Esophagus squamous epithelium (tissue), 5 donors: ENCODE measurements at regions not wholly inside any gene's neighbourhood (a gene's known extent, or its start where the extent isn't known, plus 50 kb on each side); places are given as distances from the start of the nearest gene placed in this dataset.

Source experiments
- DNase-seq: peaks from one replicate; lab custom pipeline; 2025; lab: John Stamatoyannopoulos, UW
- H3K27ac ChIP-seq, 4 donors: fragments of 200-600 bp; sonication (generic); one replicate each; pipeline ENCODE4 v1.5.1; 2016 to 2019; ENCODE audit warnings: mild to moderate bottlenecking in 1 of 4
- H3K27me3 ChIP-seq, 4 donors: fragments of 200-600 bp; sonication (generic); 1 replicate in 3 of 4; 2 replicates in 1 of 4; pipeline versions ENCODE4 v1.5.1 to v1.6.0; 2017 to 2021; ENCODE audit warnings: antibody characterized with exemption in 1 of 4
- H3K36me3 ChIP-seq, 3 donors: fragments of 200-600 bp; sonication (generic); one replicate each; pipeline ENCODE4 v1.5.1; 2016 to 2019
- H3K4me1 ChIP-seq, 3 donors: fragments of 200-600 bp; sonication (generic); one replicate each; pipeline ENCODE4 v1.5.1; 2017 to 2019
- H3K4me3 ChIP-seq, 4 donors: fragments of 200-600 bp; sonication (generic); 1 replicate in 3 of 4; 2 replicates in 1 of 4; pipeline ENCODE4 v1.5.1; 2016 to 2019; ENCODE audit warnings: mild to moderate bottlenecking in 2 of 4, moderate library complexity in 1 of 4
- H3K9me3 ChIP-seq, 3 donors: fragments of 200-600 bp; sonication (generic); one replicate each; pipeline ENCODE4 v1.5.1; 2016 to 2019
- POLR2A ChIP-seq, 4 donors: fragments of 450-650 bp; IDR thresholded peaks; one replicate each; pipeline ENCODE4 v1.6.1; 2017; ENCODE audit warnings: antibody characterized with exemption in 4 of 4, mild to moderate bottlenecking in 4 of 4, moderate library complexity in 3 of 4
- WGBS, 2 donors: methylation state at CpG; one replicate each; pipeline ENCODE4 v1.1.5; 2018; 5-methylcytosine and 5-hydroxymethylcytosine counted together
- intact Hi-C: fragments of 100-400 bp; cut with DNase I; formaldehyde crosslinking; loops from one replicate; pipeline ENCODE4 v1.15.0; 2022
- TF ChIP-seq, protein P1 (sequence below), 6 experiments: fragments of 450-650 bp in 4 of 6; fragments of 200-600 bp in 2 of 6; sonication (generic) in 2 of 6; IDR thresholded peaks; one replicate each; pipeline ENCODE4 v1.5.1; 2016 to 2019; ENCODE audit warnings: antibody characterized with exemption in 6 of 6, mild to moderate bottlenecking in 4 of 6, moderate library complexity in 4 of 6
- donor health status: DM: yes; HTN: yes; CAD: no.

- no peak for DNase-seq
- H3K4me3 ChIP-seq: no peak overlapping the region
- no peak overlapping the region for H3K27ac ChIP-seq
- TF ChIP-seq, protein P1, sequence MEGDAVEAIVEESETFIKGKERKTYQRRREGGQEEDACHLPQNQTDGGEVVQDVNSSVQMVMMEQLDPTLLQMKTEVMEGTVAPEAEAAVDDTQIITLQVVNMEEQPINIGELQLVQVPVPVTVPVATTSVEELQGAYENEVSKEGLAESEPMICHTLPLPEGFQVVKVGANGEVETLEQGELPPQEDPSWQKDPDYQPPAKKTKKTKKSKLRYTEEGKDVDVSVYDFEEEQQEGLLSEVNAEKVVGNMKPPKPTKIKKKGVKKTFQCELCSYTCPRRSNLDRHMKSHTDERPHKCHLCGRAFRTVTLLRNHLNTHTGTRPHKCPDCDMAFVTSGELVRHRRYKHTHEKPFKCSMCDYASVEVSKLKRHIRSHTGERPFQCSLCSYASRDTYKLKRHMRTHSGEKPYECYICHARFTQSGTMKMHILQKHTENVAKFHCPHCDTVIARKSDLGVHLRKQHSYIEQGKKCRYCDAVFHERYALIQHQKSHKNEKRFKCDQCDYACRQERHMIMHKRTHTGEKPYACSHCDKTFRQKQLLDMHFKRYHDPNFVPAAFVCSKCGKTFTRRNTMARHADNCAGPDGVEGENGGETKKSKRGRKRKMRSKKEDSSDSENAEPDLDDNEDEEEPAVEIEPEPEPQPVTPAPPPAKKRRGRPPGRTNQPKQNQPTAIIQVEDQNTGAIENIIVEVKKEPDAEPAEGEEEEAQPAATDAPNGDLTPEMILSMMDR (IDR thresholded peaks at IDR 0.05): no peak
- H3K36me3 ChIP-seq: no peaks in the 10 kb centered on the region
- H3K4me1 ChIP-seq: no peaks in the 10 kb centered on the region
- intact Hi-C loops: no loop called here
- WGBS, 2 donors: 70 to 72% methylated on average over 2 of the region's 2 CpGs
- H3K27me3 ChIP-seq: peaks cover 0 to 41% (median 0%) of the 10 kb centered on the region in 4 donors
- H3K9me3 ChIP-seq: no peaks in the 10 kb centered on the region
These were observed 457.2 kb downstream of the AJAP1 start for GRCh38 chr1:5111581-5111980.

DNA sequence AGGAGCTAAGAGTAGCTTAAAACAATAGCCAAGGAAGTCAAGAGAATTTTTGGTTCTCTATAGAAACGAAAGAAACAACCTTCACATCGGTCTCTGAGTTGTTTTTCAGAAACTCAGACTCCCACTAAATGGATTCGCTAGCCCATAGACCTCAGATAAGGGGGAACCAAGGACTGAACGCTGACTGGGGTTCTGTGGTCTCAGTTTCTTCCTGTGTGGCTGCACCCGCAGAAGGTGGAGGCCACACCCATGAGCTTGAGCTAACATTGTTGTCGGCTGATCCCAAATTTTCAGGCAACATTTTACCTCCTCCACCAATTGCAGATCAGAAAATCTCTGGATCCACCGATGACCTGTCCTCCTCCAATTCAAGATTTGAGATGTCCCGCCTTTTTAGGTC, 456.1 kb downstream of the AJAP1 start:
- Histone ChIP-seq H3K4me3 (no peak overlapping the region), H3K4me1 (no peaks in the 10 kb centered on the region)

GRCh38 chr1:5109633-5110032, 455.2 kb downstream of the AJAP1 start:
- Histone ChIP-seq H3K4me1 (no peaks in the 10 kb centered on the region), H3K27ac (no peak overlapping the region), H3K4me3 (no peak overlapping the region), H3K27me3 (peaks cover 0 to 45% (median 0%) of the 10 kb centered on the region in 4 donors), H3K9me3 (no peaks in the 10 kb centered on the region), H3K36me3 (no peaks in the 10 kb centered on the region)
- intact Hi-C loops: no loop called here
- 61 to 72% methylated on average over 11 of the region's 11 CpGs for WGBS, 2 donors
- DNase-seq: no peak
- no peak for TF ChIP-seq POLR2A (IDR thresholded peaks at IDR 0.05)
- TF ChIP-seq, protein P1 (IDR thresholded peaks at IDR 0.05): no peak

More for the DNA sequence above, 456.1 kb downstream of the AJAP1 start:
- no peak for DNase-seq
- 61 to 75% methylated on average over 8 of the region's 8 CpGs for WGBS, 2 donors
- intact Hi-C loops: no loop called here
- Histone ChIP-seq H3K36me3 (no peaks in the 10 kb centered on the region), H3K27me3 (peaks cover 0 to 41% (median 0%) of the 10 kb centered on the region in 4 donors), H3K9me3 (no peaks in the 10 kb centered on the region), H3K27ac (no peak overlapping the region)
- TF ChIP-seq, protein P1 (IDR thresholded peaks at IDR 0.05): no peak
- no peak for TF ChIP-seq POLR2A (IDR thresholded peaks at IDR 0.05)

DNA sequence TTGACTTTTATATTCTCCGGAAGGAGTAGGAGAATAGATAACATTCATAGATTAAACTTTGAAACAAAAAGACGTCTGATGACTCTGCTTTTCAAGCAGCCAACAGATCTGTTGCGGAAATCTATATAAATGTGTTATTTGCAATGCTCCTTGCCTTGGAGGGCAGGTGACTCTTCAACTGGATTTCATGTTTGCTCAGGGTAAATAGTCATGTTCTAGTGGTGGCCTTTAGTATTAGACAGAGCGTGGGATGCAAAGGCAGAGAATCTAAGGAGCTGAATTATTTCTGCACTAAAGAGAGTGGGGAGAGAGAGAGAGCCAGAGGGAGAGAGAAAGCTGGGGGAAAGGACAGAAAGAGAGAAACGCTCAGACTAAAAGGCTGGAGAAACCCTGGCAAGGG, 454.3 kb downstream of the AJAP1 start:
- no peak for TF ChIP-seq POLR2A (IDR thresholded peaks at IDR 0.05)
- TF ChIP-seq, protein P1 (IDR thresholded peaks at IDR 0.05): no peak
- intact Hi-C loops: no loop called here
- H3K4me1 ChIP-seq: no peaks in the 10 kb centered on the region
- H3K36me3 ChIP-seq: no peaks in the 10 kb centered on the region
- H3K9me3 ChIP-seq: no peaks in the 10 kb centered on the region
- no peak overlapping the region for H3K4me3 ChIP-seq
- no peak for DNase-seq
- peaks cover 0 to 48% (median 0%) of the 10 kb centered on the region in 4 donors for H3K27me3 ChIP-seq
- 43 to 47% methylated on average over 5 of the region's 5 CpGs for WGBS, 2 donors
- H3K27ac ChIP-seq: no peak overlapping the region

GRCh38 chr1:5105744-5106143, 451.3 kb downstream of the AJAP1 start:
- intact Hi-C loops: no loop called here
- Histone ChIP-seq H3K27me3 (peaks cover 0 to 43% (median 0%) of the 10 kb centered on the region in 4 donors), H3K4me1 (no peaks in the 10 kb centered on the region), H3K9me3 (no peaks in the 10 kb centered on the region), H3K27ac (no peak overlapping the region), H3K4me3 (no peak overlapping the region), H3K36me3 (no peaks in the 10 kb centered on the region)
- no peak for DNase-seq
- WGBS, 2 donors: 32 to 42% methylated on average over 2 of the region's 2 CpGs
- TF ChIP-seq, protein P1 (IDR thresholded peaks at IDR 0.05): no peak
- no peak for TF ChIP-seq POLR2A (IDR thresholded peaks at IDR 0.05)
